Lower leg skin (tissue), 4 donors: ENCODE measurements at regions not wholly inside any gene's neighbourhood (a gene's known extent, or its start where the extent isn't known, plus 50 kb on each side); places are given as distances from the start of the nearest gene placed in this dataset.
"Not testable (repeated sequence)": the region's sequence is repeated elsewhere in the genome, so short reads cannot be mapped to it uniquely, and the experiment has no call there.

Source experiments
- DNase-seq, 2 donors: peaks; one replicate each; pipeline ENCODE4 v3.0.0-alpha.2; 2019; ENCODE audit warnings: low spot score in 2 of 2
- H3K4me3 ChIP-seq: fragments of 200-600 bp; sonication (generic); 2 replicates; pipeline ENCODE4 v1.5.1; 2017; ENCODE audit warnings: mild to moderate bottlenecking, low read depth; ENCODE audit not compliant: poor library complexity, severe bottlenecking
- CTCF ChIP-seq, 3 donors: fragments of 450-650 bp; IDR thresholded peaks; one replicate each; pipeline ENCODE4 v1.5.1; 2016; ENCODE audit warnings: antibody characterized with exemption in 3 of 3, mild to moderate bottlenecking in 3 of 3, moderate library complexity in 2 of 3
- POLR2A ChIP-seq, 2 donors: fragments of 450-650 bp; IDR thresholded peaks; one replicate each; pipeline ENCODE4 v1.6.1; 2016 to 2017; ENCODE audit warnings: antibody characterized with exemption in 2 of 2, mild to moderate bottlenecking in 1 of 2, moderate library complexity in 1 of 2
- WGBS, 2 donors: methylation state at CpG; one replicate each; pipeline ENCODE4 v1.1.5; 2018; 5-methylcytosine and 5-hydroxymethylcytosine counted together
- intact Hi-C: fragments of 100-400 bp; cut with DNase I; formaldehyde crosslinking; loops from one replicate; pipeline ENCODE4 v1.15.0; 2023; ENCODE audit warnings: low total_unique reads

GRCh38 chr6:134814076-134814695, 135.7 kb downstream of the ALDH8A1 start:
- WGBS, 2 donors = 91 to 93% methylated on average over 4 of the region's 4 CpGs
- no peak for TF ChIP-seq CTCF (IDR thresholded peaks at IDR 0.05)
- TF ChIP-seq POLR2A (IDR thresholded peaks at IDR 0.05) = no peak
- H3K4me3 ChIP-seq = no peak overlapping the region
- DNase-seq = no peak
- intact Hi-C loops = no loop called here

GRCh38 chr6:134813146-134813545, 136.8 kb downstream of the ALDH8A1 start:
- TF ChIP-seq CTCF (IDR thresholded peaks at IDR 0.05) (no peak), POLR2A (IDR thresholded peaks at IDR 0.05) (no peak)
- intact Hi-C loops = no loop called here
- DNase-seq = no peak
- H3K4me3 ChIP-seq = no peak overlapping the region
- WGBS, 2 donors = 86 to 94% methylated on average over 2 of the region's 2 CpGs

- no peak overlapping the region for H3K4me3 ChIP-seq
- no peak for DNase-seq
- intact Hi-C loops = no loop called here
- no peak for TF ChIP-seq POLR2A (IDR thresholded peaks at IDR 0.05)
- TF ChIP-seq CTCF (IDR thresholded peaks at IDR 0.05) = no peak
- 77 to 83% methylated on average over 2 of the region's 2 CpGs for whole genome bisulfite sequencing, 2 donors
Measured at GRCh38 chr6:134810402-134810801, 139.5 kb downstream of the ALDH8A1 start.

GRCh38 chr6:134809130-134809529, 140.8 kb downstream of the ALDH8A1 start:
- TF ChIP-seq CTCF (IDR thresholded peaks at IDR 0.05) (no peak), POLR2A (IDR thresholded peaks at IDR 0.05) (no peak)
- H3K4me3 ChIP-seq = no peak overlapping the region
- no peak for DNase-seq
- WGBS, 2 donors = 79 to 83% methylated on average over 4 of the region's 4 CpGs
- intact Hi-C loops = no loop called here

GRCh38 chr6:134806180-134806798, 143.6 kb downstream of the ALDH8A1 start:
- no peak overlapping the region for H3K4me3 ChIP-seq
- TF ChIP-seq POLR2A (IDR thresholded peaks at IDR 0.05) = no peak
- TF ChIP-seq CTCF (IDR thresholded peaks at IDR 0.05) = no peak
- WGBS, 2 donors = 65 to 67% methylated on average over 5 of the region's 5 CpGs
- intact Hi-C loops = no loop called here
- no peak for DNase-seq

- no peak for TF ChIP-seq CTCF (IDR thresholded peaks at IDR 0.05)
- no peak overlapping the region for H3K4me3 ChIP-seq
- 65 to 76% methylated on average over 6 of the region's 6 CpGs for whole genome bisulfite sequencing, 2 donors
- no peak for DNase-seq
- intact Hi-C loops = no loop called here
Measured at GRCh38 chr6:134805168-134805567, 144.7 kb downstream of the ALDH8A1 start.

GRCh38 chr6:134804311-134804710, 145.6 kb downstream of the ALDH8A1 start:
- DNase-seq, intact Hi-C loops, H3K4me3 ChIP-seq: not testable (repeated sequence)
- WGBS, 2 donors = 91 to 95% methylated on average over 10 of the region's 10 CpGs
